Stimulated activated effector memory CD8-positive, alpha-beta T cell treated with anti-CD3 and anti-CD28 coated beads, Interleukin-12 subunit alpha, Interleukin-12 subunit beta, amount 100 ng/mL, for 72 hours (primary cell): ENCODE measurements at regions not wholly inside any gene's neighbourhood (a gene's known extent, or its start where the extent isn't known, plus 50 kb on each side); places are given as distances from the start of the nearest gene placed in this dataset.

Source experiments
- ATAC-seq: fragments of 150-1000 bp; cut with Tn5 transposase; 2 replicates; pipeline ENCODE4 v1.10.0; 2021
- DNase-seq, 2 donors: peaks; one replicate each; pipeline ENCODE4 v3.0.0; 2021 to 2022; ENCODE audit warnings: low spot score in 2 of 2
- H3K27ac Mint-ChIP-seq: one replicate; pipeline ENCODE4 v1.8.0; 2022; ENCODE audit warnings: mild to moderate bottlenecking, mixed read lengths
- H3K36me3 Mint-ChIP-seq: one replicate; pipeline ENCODE4 v1.8.0; 2022; ENCODE audit warnings: mild to moderate bottlenecking, mixed read lengths
- H3K4me1 Mint-ChIP-seq: one replicate; pipeline ENCODE4 v1.8.0; 2022; ENCODE audit warnings: mixed read lengths
- H3K4me3 Mint-ChIP-seq: one replicate; pipeline ENCODE4 v1.8.0; 2022; ENCODE audit warnings: mild to moderate bottlenecking, mixed read lengths
- H3K9me3 Mint-ChIP-seq: one replicate; pipeline ENCODE4 v1.8.0; 2022; ENCODE audit warnings: mixed read lengths

DNA sequence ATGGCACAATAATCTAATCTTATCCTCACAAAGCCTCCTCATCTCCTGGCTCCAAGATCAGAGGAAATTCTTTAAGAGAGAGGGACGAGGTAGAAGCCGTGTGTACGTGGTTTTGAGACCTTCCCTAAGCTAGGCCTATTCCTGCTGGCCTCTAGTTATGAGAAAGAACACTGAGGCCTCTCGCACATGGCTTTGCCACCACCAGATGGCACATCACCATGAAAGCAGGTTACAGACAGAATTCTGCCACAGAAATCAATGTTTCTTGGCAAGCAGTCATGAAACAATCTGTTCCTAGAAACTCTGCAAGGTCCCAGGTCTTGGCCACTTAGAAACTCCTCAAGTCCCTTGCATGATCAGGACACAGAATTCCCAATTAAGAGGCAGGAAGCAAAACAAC lies 268.2 kb upstream of the TAS2R1 start:
- Mint-ChIP-seq H3K4me3 (no peak overlapping the region), H3K36me3 (no peaks in the 10 kb centered on the region), H3K27ac (no peak overlapping the region), H3K9me3 (no peaks in the 10 kb centered on the region), H3K4me1 (no peaks in the 10 kb centered on the region)
- DNase-seq: no peak
- ATAC-seq: no peak

DNA sequence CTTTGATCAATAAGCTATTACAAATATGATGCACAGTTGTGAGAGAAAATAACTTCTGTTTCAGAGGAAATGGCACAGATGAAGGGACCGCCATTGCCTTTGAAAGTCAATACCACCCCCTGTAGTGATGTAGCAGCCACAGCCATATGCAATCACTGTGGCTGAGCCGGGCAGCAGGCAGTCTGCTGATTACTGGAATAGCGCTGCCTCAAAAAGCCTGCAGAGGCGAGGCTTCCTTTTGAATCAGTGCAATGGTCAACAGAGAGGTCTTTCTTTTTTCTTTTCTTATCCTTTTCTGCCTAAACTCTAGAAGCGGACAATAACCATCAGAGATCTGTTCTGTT lies 265.1 kb upstream of the TAS2R1 start:
- no peaks in the 10 kb centered on the region for H3K36me3 Mint-ChIP-seq
- no peaks in the 10 kb centered on the region for H3K4me1 Mint-ChIP-seq
- H3K9me3 Mint-ChIP-seq: no peaks in the 10 kb centered on the region
- ATAC-seq: no peak
- no peak overlapping the region for H3K27ac Mint-ChIP-seq
- no peak overlapping the region for H3K4me3 Mint-ChIP-seq
- no peak for DNase-seq

DNA sequence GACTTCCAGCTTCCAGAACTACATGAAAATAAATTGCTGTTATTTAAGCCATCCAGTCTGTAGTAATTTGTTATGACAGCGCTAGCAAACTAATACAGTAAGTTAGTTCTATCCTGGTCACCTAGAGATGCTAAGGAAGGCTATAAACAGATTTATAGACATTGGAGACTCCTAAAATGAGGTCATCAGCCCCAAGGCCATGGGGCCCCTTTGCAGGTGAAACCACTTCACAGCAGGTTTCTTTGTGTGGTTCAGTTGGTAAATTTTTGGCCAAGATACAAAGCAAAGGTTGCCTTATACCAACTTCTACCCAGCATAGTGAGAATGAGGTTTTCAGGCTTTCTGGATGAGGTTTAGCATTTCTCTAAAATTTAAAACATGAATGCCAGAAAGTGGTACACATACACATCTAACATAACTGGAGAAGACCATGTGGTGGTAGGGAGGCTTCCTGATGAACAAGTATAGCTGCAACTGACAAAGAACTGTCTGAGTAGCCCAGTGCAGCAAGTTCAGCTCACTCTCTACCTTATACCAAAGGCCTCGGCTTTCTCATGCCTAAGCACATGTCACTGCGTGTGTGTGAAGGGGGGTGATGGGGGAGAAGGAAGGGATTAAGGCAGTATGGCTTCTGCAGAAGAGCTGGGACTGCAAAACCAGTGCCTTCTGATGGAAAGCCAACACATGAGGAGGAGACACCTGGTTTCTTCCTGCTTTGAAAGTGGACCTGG lies 264.6 kb upstream of the TAS2R1 start:
- Mint-ChIP-seq H3K36me3 (no peaks in the 10 kb centered on the region), H3K27ac (no peak overlapping the region), H3K9me3 (no peaks in the 10 kb centered on the region), H3K4me1 (no peaks in the 10 kb centered on the region), H3K4me3 (no peak overlapping the region)
- ATAC-seq: no peak
- DNase-seq: no peak

DNA sequence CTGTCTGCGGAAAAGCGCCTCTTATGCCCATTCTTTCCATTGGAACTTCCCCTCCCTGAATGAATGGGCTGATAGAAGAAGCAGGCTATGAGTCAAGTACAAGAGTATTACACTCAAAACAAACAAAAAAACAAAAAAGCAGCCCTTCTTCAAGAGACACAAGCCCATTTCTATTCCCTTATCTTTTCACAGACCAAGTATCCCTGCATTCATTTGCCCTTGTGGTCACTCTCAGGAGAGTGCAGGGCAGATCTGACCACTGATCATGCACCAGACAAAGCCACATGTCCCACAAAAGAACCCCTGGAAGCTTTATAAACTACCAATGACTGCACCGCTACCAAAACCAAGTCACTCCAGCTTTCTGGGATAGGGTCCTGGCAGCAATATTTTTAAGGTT lies 262.5 kb upstream of the TAS2R1 start:
- DNase-seq: no peak
- H3K36me3 Mint-ChIP-seq: no peaks in the 10 kb centered on the region
- ATAC-seq: no peak
- H3K27ac Mint-ChIP-seq: no peak overlapping the region
- H3K9me3 Mint-ChIP-seq: no peaks in the 10 kb centered on the region
- H3K4me1 Mint-ChIP-seq: no peaks in the 10 kb centered on the region
- no peak overlapping the region for H3K4me3 Mint-ChIP-seq

DNA sequence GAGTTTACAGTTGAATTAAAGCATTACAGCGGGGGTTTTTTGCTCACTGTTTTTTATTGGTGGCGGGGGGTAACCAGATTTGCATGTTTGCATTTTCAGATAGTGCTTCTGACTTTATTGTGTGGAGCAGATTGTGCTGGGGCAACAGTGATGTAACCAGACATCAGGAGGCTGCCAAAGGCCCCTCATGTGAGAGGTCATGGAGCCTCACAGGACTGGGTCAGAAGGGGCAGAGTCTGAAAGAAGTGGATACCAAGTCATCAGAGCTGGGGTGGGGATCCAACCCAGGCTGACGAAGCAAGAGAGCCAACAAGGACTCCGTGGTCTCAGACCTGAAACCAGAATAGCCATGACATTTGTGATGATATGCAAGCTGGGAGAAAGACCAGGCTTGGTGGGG lies 259.4 kb upstream of the TAS2R1 start:
- Mint-ChIP-seq H3K27ac (no peak overlapping the region), H3K9me3 (peaks cover 5% of the 10 kb centered on the region), H3K36me3 (no peaks in the 10 kb centered on the region), H3K4me1 (no peaks in the 10 kb centered on the region), H3K4me3 (no peak overlapping the region)
- ATAC-seq (no peak), DNase-seq (no peak)

DNA sequence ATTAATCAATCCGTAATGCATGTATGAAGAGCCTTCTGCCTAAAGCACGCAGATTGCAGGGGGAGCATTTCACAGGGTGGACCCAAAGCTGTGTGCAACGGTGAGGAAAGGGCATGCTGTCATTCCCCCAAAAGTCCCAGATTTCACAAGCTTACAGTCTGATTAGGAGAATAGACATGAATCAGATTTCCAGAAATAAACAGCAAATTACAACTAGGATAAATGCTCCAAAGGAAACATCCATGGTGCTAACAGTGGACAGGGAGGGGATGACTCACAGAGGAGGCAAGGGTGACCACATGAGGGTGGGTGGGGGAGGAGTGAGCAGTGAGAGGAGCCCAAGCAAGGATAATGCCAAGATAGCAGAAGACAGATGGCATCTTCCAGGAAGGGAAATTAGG lies 258.4 kb upstream of the TAS2R1 start:
- no peak overlapping the region for H3K27ac Mint-ChIP-seq
- no peaks in the 10 kb centered on the region for H3K4me1 Mint-ChIP-seq
- H3K36me3 Mint-ChIP-seq: no peaks in the 10 kb centered on the region
- H3K4me3 Mint-ChIP-seq: no peak overlapping the region
- DNase-seq (no peak), ATAC-seq (no peak)
- H3K9me3 Mint-ChIP-seq: peaks cover 5% of the 10 kb centered on the region

DNA sequence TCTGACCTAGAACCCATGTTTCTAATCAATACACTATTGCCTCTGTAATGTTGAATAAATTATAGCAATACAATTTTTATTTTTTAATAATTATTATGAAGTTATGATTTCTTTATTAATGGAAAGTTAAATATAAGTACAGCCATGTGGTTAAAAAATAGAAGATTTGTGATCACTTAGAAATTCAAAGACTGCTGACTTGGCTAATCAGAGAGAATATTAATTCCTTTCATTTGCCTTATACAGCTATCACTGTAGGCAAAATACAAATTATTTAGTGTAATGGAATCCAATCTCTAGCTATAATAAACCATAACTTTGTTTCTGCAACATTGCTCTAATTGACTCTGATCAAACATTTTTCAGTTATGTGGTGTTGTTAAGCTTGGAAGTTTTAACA lies 255.0 kb upstream of the TAS2R1 start:
- H3K4me1 Mint-ChIP-seq: no peaks in the 10 kb centered on the region
- no peak overlapping the region for H3K4me3 Mint-ChIP-seq
- no peak overlapping the region for H3K27ac Mint-ChIP-seq
- peaks cover 11% of the 10 kb centered on the region for H3K9me3 Mint-ChIP-seq
- DNase-seq (no peak), ATAC-seq (no peak)
- H3K36me3 Mint-ChIP-seq: no peaks in the 10 kb centered on the region

DNA sequence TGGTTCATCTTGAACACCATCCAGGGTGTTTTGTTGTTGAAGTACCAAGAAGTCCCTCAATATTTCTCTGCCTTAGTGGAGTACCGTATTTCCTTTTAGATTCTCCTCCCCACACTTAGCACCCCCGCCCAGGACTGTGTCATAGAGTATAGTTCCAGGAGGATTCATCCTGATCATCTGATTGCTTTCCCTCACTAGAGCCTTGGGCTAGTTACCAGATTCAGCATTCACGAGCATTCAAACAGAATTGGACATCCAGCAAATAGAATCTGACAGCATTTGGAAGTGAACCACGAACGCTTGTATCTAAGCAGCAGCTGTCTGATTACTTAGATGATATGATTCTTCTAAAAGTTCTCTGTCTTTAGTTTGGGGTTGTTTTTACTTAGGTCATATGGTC lies 248.1 kb upstream of the TAS2R1 start:
- Mint-ChIP-seq H3K4me1 (no peaks in the 10 kb centered on the region), H3K9me3 (peaks cover 8% of the 10 kb centered on the region), H3K4me3 (no peak overlapping the region), H3K36me3 (no peaks in the 10 kb centered on the region), H3K27ac (no peak overlapping the region)
- DNase-seq (no peak), ATAC-seq (no peak)

DNA sequence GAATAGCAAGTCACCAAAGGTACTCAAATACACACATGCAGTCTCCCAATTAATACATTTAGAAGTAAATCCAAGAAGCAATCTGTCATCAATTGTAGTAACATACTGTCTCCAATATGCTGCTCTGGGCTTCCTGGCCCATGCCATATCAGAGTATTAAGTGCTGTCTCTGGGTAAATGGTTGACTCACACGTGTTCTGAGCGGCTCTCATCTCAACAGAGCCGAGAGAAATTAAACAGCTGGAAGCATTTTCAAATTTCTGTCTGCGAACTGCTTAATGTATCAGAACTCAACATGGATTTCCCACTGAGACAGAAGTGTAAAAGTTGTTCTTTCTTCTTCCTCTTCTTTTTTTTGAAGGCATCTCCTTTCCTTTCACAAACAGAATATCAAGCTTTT lies 247.3 kb upstream of the TAS2R1 start:
- DNase-seq (no peak), ATAC-seq (no peak)
- no peak overlapping the region for H3K4me3 Mint-ChIP-seq
- no peaks in the 10 kb centered on the region for H3K36me3 Mint-ChIP-seq
- H3K4me1 Mint-ChIP-seq: no peaks in the 10 kb centered on the region
- H3K27ac Mint-ChIP-seq: no peak overlapping the region
- H3K9me3 Mint-ChIP-seq: peaks cover 8% of the 10 kb centered on the region

DNA sequence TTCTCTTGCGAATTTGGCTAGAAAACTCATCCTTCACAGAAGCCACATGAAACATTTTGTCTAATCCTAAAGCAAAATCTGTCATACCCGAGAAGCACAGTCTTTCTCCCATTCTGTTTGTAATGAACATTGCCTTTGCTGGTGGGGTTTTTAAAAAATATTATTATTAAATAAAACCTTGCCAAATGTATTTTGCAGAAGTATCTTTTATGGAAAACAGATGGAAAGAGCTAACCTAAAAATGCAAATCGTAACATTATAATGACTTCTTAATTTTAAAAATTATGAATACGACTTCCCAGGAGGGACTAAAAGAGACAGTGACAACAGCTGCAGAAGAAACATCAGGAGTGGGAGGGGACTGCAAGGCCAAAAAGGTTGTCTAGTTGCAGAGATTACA lies 246.3 kb upstream of the TAS2R1 start:
- Mint-ChIP-seq H3K27ac (no peak overlapping the region), H3K4me1 (no peaks in the 10 kb centered on the region), H3K9me3 (peaks cover 8% of the 10 kb centered on the region), H3K36me3 (no peaks in the 10 kb centered on the region), H3K4me3 (no peak overlapping the region)
- ATAC-seq (no peak), DNase-seq (no peak)

DNA sequence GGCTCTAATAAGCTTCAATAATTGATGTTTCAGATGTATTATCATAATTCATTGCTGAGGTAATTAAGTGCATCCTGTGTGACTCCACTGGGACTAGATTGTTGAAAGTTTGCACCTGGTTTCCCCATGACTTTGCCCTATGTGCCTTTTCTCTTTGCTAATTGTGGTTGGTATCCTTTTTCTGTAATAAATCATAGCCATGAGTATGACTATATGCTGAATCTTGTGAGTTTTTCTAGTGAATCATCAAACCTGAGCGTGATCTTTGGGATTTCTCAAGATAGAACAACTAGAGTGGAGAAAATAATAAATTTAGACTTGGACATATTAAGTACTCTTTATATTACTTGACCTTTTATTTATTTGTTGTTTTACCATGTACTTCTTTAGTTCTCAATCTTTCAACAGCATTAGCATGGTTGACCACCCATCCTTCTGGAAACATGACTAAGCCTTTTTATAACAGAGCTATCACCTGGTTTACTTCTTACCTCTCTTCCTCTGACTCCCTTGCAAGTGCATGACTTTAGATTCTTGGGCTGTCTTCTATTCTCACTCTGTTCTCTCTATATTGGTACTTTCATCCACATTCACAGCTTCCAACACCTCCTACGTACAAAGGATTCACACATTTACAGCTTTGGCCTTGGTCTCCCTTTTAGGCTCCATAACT lies 239.6 kb upstream of the TAS2R1 start:
- H3K4me1 Mint-ChIP-seq: no peaks in the 10 kb centered on the region
- no peak overlapping the region for H3K27ac Mint-ChIP-seq

DNA sequence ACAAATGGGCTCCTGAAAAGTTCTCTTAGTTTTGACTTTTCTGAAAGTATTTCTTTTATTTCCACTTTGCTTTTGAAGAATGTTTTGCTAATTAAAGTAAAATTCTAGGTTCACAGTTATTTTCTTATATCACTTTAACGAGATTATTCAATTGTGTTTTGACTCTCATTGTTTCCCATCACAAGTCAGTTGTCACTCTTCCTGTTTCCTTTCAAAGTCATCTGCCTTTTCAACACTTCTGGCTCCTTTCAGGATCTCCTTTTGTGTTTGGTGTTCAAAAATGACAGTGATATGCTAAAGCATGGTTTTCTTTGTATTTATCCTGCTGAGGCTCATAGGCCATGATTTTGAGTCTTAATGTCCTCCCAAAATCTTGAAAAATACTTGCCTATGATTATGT lies 235.4 kb upstream of the TAS2R1 start:
- Mint-ChIP-seq H3K4me1 (no peaks in the 10 kb centered on the region), H3K36me3 (no peaks in the 10 kb centered on the region), H3K9me3 (peaks cover 29% of the 10 kb centered on the region), H3K27ac (no peak overlapping the region), H3K4me3 (no peak overlapping the region)
- DNase-seq (no peak), ATAC-seq (no peak)

More for the DNA sequence above, 239.6 kb upstream of the TAS2R1 start:
- ATAC-seq (no peak), DNase-seq (no peak)
- H3K9me3 Mint-ChIP-seq: peaks cover 28% of the 10 kb centered on the region
- no peaks in the 10 kb centered on the region for H3K36me3 Mint-ChIP-seq
- no peak overlapping the region for H3K4me3 Mint-ChIP-seq

DNA sequence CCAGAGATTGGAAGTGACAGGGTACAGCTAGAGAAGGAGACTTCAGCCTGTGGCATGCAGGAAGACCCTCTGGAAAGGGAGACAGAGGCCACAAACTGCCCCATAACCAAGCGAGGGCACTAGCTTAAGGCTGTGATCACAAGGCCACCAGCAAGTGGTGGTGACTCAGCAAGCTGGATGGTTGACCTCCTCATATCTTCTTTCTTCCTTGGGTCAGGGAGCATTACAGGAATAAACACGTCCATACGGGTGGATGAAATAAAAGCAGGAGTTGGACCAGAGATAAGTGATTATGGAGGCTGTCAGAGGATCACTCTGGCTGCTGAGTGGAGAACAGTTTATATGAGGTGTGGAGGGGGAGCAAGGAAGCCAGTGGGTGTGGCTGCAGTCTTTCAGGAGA lies 234.6 kb upstream of the TAS2R1 start:
- no peak for ATAC-seq
- H3K36me3 Mint-ChIP-seq: no peaks in the 10 kb centered on the region
- H3K9me3 Mint-ChIP-seq: peaks cover 24% of the 10 kb centered on the region
- no peak for DNase-seq
- no peaks in the 10 kb centered on the region for H3K4me1 Mint-ChIP-seq
- H3K27ac Mint-ChIP-seq: no peak overlapping the region
- H3K4me3 Mint-ChIP-seq: no peak overlapping the region

DNA sequence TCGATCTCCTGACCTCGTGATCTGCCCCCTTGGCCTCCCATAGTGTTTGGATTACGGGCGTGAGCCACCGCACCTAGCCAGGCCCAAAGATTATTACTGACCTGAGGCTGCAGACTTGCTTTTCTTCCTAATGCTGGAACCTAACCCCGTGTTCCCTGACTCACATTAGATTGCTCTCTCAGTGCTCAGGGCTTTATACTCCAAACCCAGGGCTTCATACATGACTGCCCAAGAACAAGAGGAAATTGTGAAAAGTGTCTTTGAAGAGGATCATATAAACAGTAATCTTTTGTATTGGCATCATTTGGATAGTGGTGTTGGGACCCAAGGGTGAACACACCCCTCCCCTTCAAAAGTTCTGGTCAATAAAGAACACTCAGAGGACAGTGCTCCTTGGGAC lies 233.3 kb upstream of the TAS2R1 start:
- H3K27ac Mint-ChIP-seq: no peak overlapping the region
- H3K4me1 Mint-ChIP-seq: no peaks in the 10 kb centered on the region
- no peak for DNase-seq
- ATAC-seq: no peak
- peaks cover 19% of the 10 kb centered on the region for H3K9me3 Mint-ChIP-seq
- no peaks in the 10 kb centered on the region for H3K36me3 Mint-ChIP-seq
- no peak overlapping the region for H3K4me3 Mint-ChIP-seq

DNA sequence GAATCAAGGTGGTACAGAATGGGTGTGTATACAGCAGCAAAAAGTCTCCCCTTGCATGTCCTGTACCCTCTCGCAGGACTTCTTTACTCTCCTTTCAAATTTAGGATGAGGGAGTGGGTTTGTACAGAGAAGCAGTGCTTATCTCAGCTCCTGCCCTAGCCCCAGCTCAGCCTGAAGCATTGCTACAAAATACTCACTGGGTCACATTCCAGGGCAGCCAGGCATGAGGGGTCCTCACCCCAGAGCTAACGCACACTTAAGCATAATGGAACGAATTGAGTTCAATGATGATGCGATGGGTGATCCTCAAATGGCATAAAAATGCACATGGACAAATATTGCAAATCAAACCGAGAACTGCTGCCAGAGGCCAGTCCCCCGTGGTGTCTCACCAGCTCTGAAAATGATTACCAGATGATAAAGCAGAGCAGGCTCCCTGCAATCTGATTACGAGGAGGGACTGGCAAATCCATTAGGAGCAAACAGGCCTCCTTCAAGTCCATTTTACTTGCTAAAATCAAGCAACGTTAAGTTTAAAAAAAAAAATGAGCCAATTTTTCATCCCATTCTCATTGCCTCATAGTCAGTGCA lies 231.6 kb upstream of the TAS2R1 start:
- no peak for DNase-seq
- Mint-ChIP-seq H3K27ac (no peak overlapping the region), H3K9me3 (peaks cover 19% of the 10 kb centered on the region), H3K4me3 (no peak overlapping the region), H3K4me1 (no peaks in the 10 kb centered on the region), H3K36me3 (no peaks in the 10 kb centered on the region)
- no peak for ATAC-seq

DNA sequence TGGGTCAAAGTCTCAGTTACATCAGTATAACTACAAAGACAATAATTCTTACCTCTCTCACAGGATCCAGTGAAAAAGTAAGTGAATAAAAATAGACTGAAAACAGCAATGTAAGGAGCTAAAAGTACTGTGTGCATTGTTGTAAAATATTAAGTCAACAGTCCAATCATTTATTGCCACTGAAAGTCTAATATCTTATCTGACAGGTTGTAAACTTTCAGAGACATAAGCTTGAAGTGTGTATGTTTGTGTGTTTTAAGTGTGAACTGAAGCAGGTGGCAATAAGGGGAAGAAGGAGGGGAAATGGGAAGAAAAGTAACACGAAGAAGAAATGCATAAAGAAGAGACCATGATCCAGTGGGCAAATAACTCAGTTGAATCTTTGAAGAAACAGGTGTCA lies 229.7 kb upstream of the TAS2R1 start:
- ATAC-seq (no peak), DNase-seq (no peak)
- Mint-ChIP-seq H3K4me1 (no peaks in the 10 kb centered on the region), H3K36me3 (no peaks in the 10 kb centered on the region), H3K9me3 (peaks cover 8% of the 10 kb centered on the region), H3K4me3 (no peak overlapping the region), H3K27ac (no peak overlapping the region)
